DND-41 (cell line): ENCODE measurements at regions not wholly inside any gene's neighbourhood (a gene's known extent, or its start where the extent isn't known, plus 50 kb on each side); places are given as distances from the start of the nearest gene placed in this dataset.
"Not testable (repeated sequence)": the region's sequence is repeated elsewhere in the genome, so short reads cannot be mapped to it uniquely, and the experiment has no call there.

Source experiments
- ATAC-seq: fragments of 200-7000 bp; cut with Tn5 transposase; 3 replicates; pipeline ENCODE4 v1.9.1; 2021; ENCODE audit warnings: low read depth; ENCODE audit not compliant: insufficient read depth
- DNase-seq: peaks from one replicate; pipeline ENCODE4 v3.0.0-alpha.2; 2020
- H2AFZ ChIP-seq: 2 replicates; pipeline ENCODE4 v1.6.0; 2012; ENCODE audit warnings: low read depth, low read length
- H3K27ac ChIP-seq: 2 replicates; pipeline ENCODE4 v1.5.1; 2012; ENCODE audit warnings: low read length, inconsistent platforms
- H3K27me3 ChIP-seq: fragments of 200-600 bp; sonication (generic); 2 replicates; pipeline ENCODE4 v1.6.0; 2012; ENCODE audit warnings: low read length, mild to moderate bottlenecking, inconsistent platforms; ENCODE audit not compliant: insufficient read depth, poor library complexity
- H3K36me3 ChIP-seq: 2 replicates; pipeline ENCODE4 v1.5.1; 2012; ENCODE audit warnings: low read length, inconsistent platforms; ENCODE audit not compliant: insufficient read depth
- H3K4me1 ChIP-seq: 2 replicates; pipeline ENCODE4 v1.5.1; 2012; ENCODE audit warnings: mild to moderate bottlenecking, low read length; ENCODE audit not compliant: insufficient read depth
- H3K4me2 ChIP-seq: 2 replicates; pipeline ENCODE4 v1.6.0; 2012; ENCODE audit warnings: mild to moderate bottlenecking, moderate library complexity, low read length, inconsistent platforms; ENCODE audit not compliant: insufficient read depth
- H3K4me3 ChIP-seq, 2 experiments: fragments of 200-600 bp in 1 of 2; shearing (Covaris generic) in 1 of 2; 2 replicates each; pipeline ENCODE4 v1.5.1; 2012 to 2016; ENCODE audit warnings: inconsistent platforms in 2 of 2, low read length in 2 of 2, mild to moderate bottlenecking in 2 of 2, low read depth in 1 of 2, moderate library complexity in 1 of 2
- H3K79me2 ChIP-seq: 2 replicates; pipeline ENCODE4 v1.6.0; 2012; ENCODE audit warnings: low read length, inconsistent platforms; ENCODE audit not compliant: insufficient read depth
- H3K9ac ChIP-seq: 2 replicates; pipeline ENCODE4 v1.6.0; 2012; ENCODE audit warnings: low read depth, mild to moderate bottlenecking, inconsistent platforms, low read length, moderate library complexity
- H3K9me3 ChIP-seq: 2 replicates; pipeline ENCODE4 v1.5.1; 2012; ENCODE audit warnings: low read length, moderate library complexity, mild to moderate bottlenecking, inconsistent platforms; ENCODE audit not compliant: insufficient read depth, severe bottlenecking
- H4K20me1 ChIP-seq: 2 replicates; pipeline ENCODE4 v1.6.0; 2012; ENCODE audit warnings: low read length; ENCODE audit not compliant: insufficient read depth
- CTCF ChIP-seq: IDR thresholded peaks from 2 replicates; pipeline ENCODE4 v1.5.1; 2012; ENCODE audit warnings: borderline replicate concordance, low read length, moderate library complexity, mild to moderate bottlenecking; ENCODE audit not compliant: poor library complexity, severe bottlenecking; ENCODE audit errors: extremely low read depth
- EZH2 ChIP-seq: IDR thresholded peaks from 3 replicates; pipeline ENCODE4 v1.6.1; 2012; ENCODE audit warnings: borderline replicate concordance, low read depth, mild to moderate bottlenecking, moderate library complexity, low read length, inconsistent platforms; ENCODE audit not compliant: severe bottlenecking

- Histone ChIP-seq H3K79me2 (no peaks in the 10 kb centered on the region), H3K9ac (no peak overlapping the region), H3K27ac (no peak overlapping the region), H3K27me3 (peaks cover 3% of the 10 kb centered on the region), H3K36me3 (no peaks in the 10 kb centered on the region), H4K20me1 (no peaks in the 10 kb centered on the region), H3K9me3 (no peaks in the 10 kb centered on the region), H3K4me1 (no peaks in the 10 kb centered on the region), H2AFZ (no peak overlapping the region), H3K4me3 (no peak overlapping the region), H3K4me2 (no peak overlapping the region)
- TF ChIP-seq CTCF (no peak), EZH2 (no peak)
- DNase-seq (no peak), ATAC-seq (no peak)
Observed at GRCh38 chr13:112263152-112263551, 113.0 kb upstream of the SPACA7 start.

- H3K9me3 ChIP-seq: no peaks in the 10 kb centered on the region
- no peak overlapping the region for H3K4me3 ChIP-seq
- no peak overlapping the region for H3K4me2 ChIP-seq
- H3K27ac ChIP-seq: no peak overlapping the region
- TF ChIP-seq EZH2: no peak
- TF ChIP-seq CTCF: no peak
- no peak for ATAC-seq
- H3K4me1 ChIP-seq: no peaks in the 10 kb centered on the region
- peaks cover 6% of the 10 kb centered on the region for H3K27me3 ChIP-seq
- H3K36me3 ChIP-seq: no peaks in the 10 kb centered on the region
- no peaks in the 10 kb centered on the region for H4K20me1 ChIP-seq
- H3K79me2 ChIP-seq: no peaks in the 10 kb centered on the region
- DNase-seq: no peak
- H3K9ac ChIP-seq: no peak overlapping the region
- no peak overlapping the region for H2AFZ ChIP-seq
Observed at GRCh38 chr13:112267660-112268059, 108.5 kb upstream of the SPACA7 start.

- no peaks in the 10 kb centered on the region for H3K79me2 ChIP-seq
- no peak for ATAC-seq
Observed at GRCh38 chr13:112270951-112271350, 105.2 kb upstream of the SPACA7 start.

GRCh38 chr13:112286733-112287132 is 89.4 kb upstream of the SPACA7 start:
- H3K79me2 ChIP-seq, H3K27me3 ChIP-seq, H3K27ac ChIP-seq, H3K9me3 ChIP-seq, H2AFZ ChIP-seq, ATAC-seq, H3K4me2 ChIP-seq, H4K20me1 ChIP-seq, H3K36me3 ChIP-seq, H3K4me3 ChIP-seq, H3K9ac ChIP-seq, H3K4me1 ChIP-seq, DNase-seq: not testable (repeated sequence)

More at GRCh38 chr13:112270951-112271350, 105.2 kb upstream of the SPACA7 start:
- no peak overlapping the region for H2AFZ ChIP-seq
- no peaks in the 10 kb centered on the region for H4K20me1 ChIP-seq
- DNase-seq: no peak
- no peaks in the 10 kb centered on the region for H3K4me1 ChIP-seq
- no peak overlapping the region for H3K9ac ChIP-seq
- H3K4me3 ChIP-seq: no peak overlapping the region
- TF ChIP-seq EZH2: no peak
- TF ChIP-seq CTCF: no peak
- no peak overlapping the region for H3K27ac ChIP-seq
- peaks cover 3% of the 10 kb centered on the region for H3K27me3 ChIP-seq
- H3K4me2 ChIP-seq: no peak overlapping the region
- no peaks in the 10 kb centered on the region for H3K36me3 ChIP-seq
- H3K9me3 ChIP-seq: no peaks in the 10 kb centered on the region
